ENCODE measurements at regions not wholly inside any gene's neighbourhood (a gene's known extent, or its start where the extent isn't known, plus 50 kb on each side); places are given as distances from the start of the nearest gene placed in this dataset.

DNA sequence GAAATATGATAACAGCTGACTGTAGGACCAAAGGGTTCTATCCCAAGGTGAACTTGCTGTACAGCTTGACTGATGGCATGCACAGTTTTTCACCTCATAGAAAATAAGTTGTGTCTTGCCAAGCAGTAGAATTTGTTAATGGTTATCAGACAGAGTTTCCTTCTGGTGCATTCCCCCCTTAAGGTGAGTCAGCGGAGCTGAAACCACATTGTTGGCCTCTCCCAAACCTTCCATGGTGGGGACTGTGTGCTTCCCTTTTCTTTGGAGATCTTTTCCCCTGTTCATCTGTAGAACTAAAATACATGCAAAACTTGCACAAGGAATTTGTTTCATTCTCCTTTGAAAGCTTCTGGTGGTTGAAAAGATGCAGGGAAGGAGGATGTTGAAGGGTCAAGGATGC, 179.8 kb downstream of the FGF1 start:
- TF ChIP-seq, protein P1, sequence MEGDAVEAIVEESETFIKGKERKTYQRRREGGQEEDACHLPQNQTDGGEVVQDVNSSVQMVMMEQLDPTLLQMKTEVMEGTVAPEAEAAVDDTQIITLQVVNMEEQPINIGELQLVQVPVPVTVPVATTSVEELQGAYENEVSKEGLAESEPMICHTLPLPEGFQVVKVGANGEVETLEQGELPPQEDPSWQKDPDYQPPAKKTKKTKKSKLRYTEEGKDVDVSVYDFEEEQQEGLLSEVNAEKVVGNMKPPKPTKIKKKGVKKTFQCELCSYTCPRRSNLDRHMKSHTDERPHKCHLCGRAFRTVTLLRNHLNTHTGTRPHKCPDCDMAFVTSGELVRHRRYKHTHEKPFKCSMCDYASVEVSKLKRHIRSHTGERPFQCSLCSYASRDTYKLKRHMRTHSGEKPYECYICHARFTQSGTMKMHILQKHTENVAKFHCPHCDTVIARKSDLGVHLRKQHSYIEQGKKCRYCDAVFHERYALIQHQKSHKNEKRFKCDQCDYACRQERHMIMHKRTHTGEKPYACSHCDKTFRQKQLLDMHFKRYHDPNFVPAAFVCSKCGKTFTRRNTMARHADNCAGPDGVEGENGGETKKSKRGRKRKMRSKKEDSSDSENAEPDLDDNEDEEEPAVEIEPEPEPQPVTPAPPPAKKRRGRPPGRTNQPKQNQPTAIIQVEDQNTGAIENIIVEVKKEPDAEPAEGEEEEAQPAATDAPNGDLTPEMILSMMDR (IDR thresholded peaks at IDR 0.05): no peak
- H3K79me2 ChIP-seq (ENCODE audit: insufficient read depth, low read length): no peaks in the 10 kb centered on the region
- H3K9me3 ChIP-seq (replicated peaks in 1 of 2; ENCODE audit: control insufficient read depth in 1 of 2, insufficient read depth in 1 of 2, low read length in 2 of 2): no peaks in the 10 kb centered on the region
- H3K27ac ChIP-seq (ENCODE audit: low read depth in 1 of 2, low read length in 2 of 2): no peak overlapping the region
- H3K27ac Mint-ChIP-seq: no peak overlapping the region
- peaks cover 0 to 4% of the 10 kb centered on the region in 2 donors for H3K27me3 ChIP-seq (ENCODE audit: control insufficient read depth in 2 of 2, insufficient read depth in 2 of 2, low read length in 2 of 2)
- no peak for DNase-seq
- H3K4me1 ChIP-seq (ENCODE audit: control insufficient read depth in 1 of 2, insufficient read depth in 2 of 2, low read length in 2 of 2): no peaks in the 10 kb centered on the region
- intact Hi-C loops (cut with micrococcal nuclease): no loop called here
- no peak overlapping the region for H2AFZ ChIP-seq (ENCODE audit: insufficient read depth, low read depth, low read length, poor library complexity, severe bottlenecking)
- peaks cover 0 to 1% (median 0%) of the 10 kb centered on the region in 7 donors for H3K9me3 Mint-ChIP-seq
- H3K4me3 Mint-ChIP-seq: no peak overlapping the region
- no CpG with 5 or more reads among the region's 1 CpG for WGBS (ENCODE audit: insufficient coverage)
- no peaks in the 10 kb centered on the region for H3K36me3 Mint-ChIP-seq
- H3K36me3 ChIP-seq (replicated peaks in 1 of 2; ENCODE audit: control insufficient read depth in 1 of 2, insufficient read depth in 2 of 2, low read length in 2 of 2): no peaks in the 10 kb centered on the region
- no peak overlapping the region for H3K9ac ChIP-seq (ENCODE audit: insufficient read depth, low read length, poor library complexity, severe bottlenecking)
- H3K27me3 Mint-ChIP-seq (ENCODE audit: low read depth in 3 of 3): peaks cover 3 to 23% (median 5%) of the 10 kb centered on the region in 3 donors
- H3K4me2 ChIP-seq (replicated peaks; ENCODE audit: extremely low read depth, low read length, poor library complexity, severe bottlenecking): no peak overlapping the region
- H4K20me1 ChIP-seq (ENCODE audit: insufficient read depth, low read length): no peaks in the 10 kb centered on the region
- peaks cover 2% of the 10 kb centered on the region for H3K4me1 Mint-ChIP-seq
- no peak overlapping the region for H3K4me3 ChIP-seq (replicated peaks in 1 of 3; ENCODE audit: low read depth in 2 of 3, low read length in 3 of 3)

DNA sequence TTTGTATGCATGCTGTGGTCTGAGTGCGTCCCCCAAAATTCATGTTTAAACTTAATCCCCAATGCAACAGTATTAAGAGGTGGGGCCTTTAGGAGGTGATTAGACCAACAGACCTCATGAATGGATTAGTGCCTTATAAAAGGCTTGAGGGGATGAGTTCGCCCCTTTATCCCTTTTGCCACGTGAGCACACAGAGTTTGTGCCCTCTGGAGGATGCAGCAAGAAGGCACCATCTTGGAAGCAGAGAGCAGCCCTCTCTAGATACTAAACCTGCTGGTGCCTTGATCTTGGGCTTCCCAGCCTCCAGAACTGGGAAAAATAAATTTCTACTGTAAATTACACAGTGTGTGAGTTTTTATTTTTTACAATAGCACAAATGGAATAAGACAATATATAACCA, 177.1 kb upstream of the SPRY4 start:
- DNase-seq: no peak
- H3K79me2 ChIP-seq (ENCODE audit: insufficient read depth, low read length): no peaks in the 10 kb centered on the region
- no peak overlapping the region for H3K4me2 ChIP-seq (replicated peaks; ENCODE audit: extremely low read depth, low read length, poor library complexity, severe bottlenecking)
- no peak overlapping the region for H3K4me3 ChIP-seq (replicated peaks in 1 of 3; ENCODE audit: low read depth in 2 of 3, low read length in 3 of 3)
- H3K9me3 ChIP-seq (replicated peaks in 1 of 2; ENCODE audit: control insufficient read depth in 1 of 2, insufficient read depth in 1 of 2, low read length in 2 of 2): no peaks in the 10 kb centered on the region
- H3K36me3 ChIP-seq (replicated peaks in 1 of 2; ENCODE audit: control insufficient read depth in 1 of 2, insufficient read depth in 2 of 2, low read length in 2 of 2): no peaks in the 10 kb centered on the region
- H3K27me3 ChIP-seq (ENCODE audit: control insufficient read depth in 2 of 2, insufficient read depth in 2 of 2, low read length in 2 of 2): peaks cover 0 to 2% of the 10 kb centered on the region in 2 donors
- Mint-ChIP-seq H3K27me3 (ENCODE audit: low read depth in 3 of 3) (peaks cover 7 to 16% (median 8%) of the 10 kb centered on the region in 3 donors), H3K4me1 (no peaks in the 10 kb centered on the region), H3K36me3 (no peaks in the 10 kb centered on the region), H3K4me3 (no peak overlapping the region), H3K27ac (no peak overlapping the region), H3K9me3 (peaks cover 0 to 1% (median 0%) of the 10 kb centered on the region in 7 donors)
- H3K27ac ChIP-seq (ENCODE audit: low read depth in 1 of 2, low read length in 2 of 2): no peak overlapping the region
- TF ChIP-seq, protein P1 (IDR thresholded peaks at IDR 0.05): no peak
- no peak overlapping the region for H3K9ac ChIP-seq (ENCODE audit: insufficient read depth, low read length, poor library complexity, severe bottlenecking)
- no peaks in the 10 kb centered on the region for H4K20me1 ChIP-seq (ENCODE audit: insufficient read depth, low read length)
- intact Hi-C loops (cut with micrococcal nuclease): no loop called here
- 100% methylated on average over 1 of the region's 3 CpGs for WGBS (ENCODE audit: insufficient coverage)
- no peak overlapping the region for H2AFZ ChIP-seq (ENCODE audit: insufficient read depth, low read depth, low read length, poor library complexity, severe bottlenecking)
- H3K4me1 ChIP-seq (ENCODE audit: control insufficient read depth in 1 of 2, insufficient read depth in 2 of 2, low read length in 2 of 2): no peaks in the 10 kb centered on the region

Measured in CD14-positive monocyte (primary cell).